DND-41 (cell line): ENCODE measurements at regions not wholly inside any gene's neighbourhood (a gene's known extent, or its start where the extent isn't known, plus 50 kb on each side); places are given as distances from the start of the nearest gene placed in this dataset.

Experiments used
- ATAC-seq: fragments of 200-7000 bp; cut with Tn5 transposase; 3 replicates; pipeline ENCODE4 v1.9.1; 2021; ENCODE audit warnings: low read depth; ENCODE audit not compliant: insufficient read depth
- DNase-seq: peaks from one replicate; pipeline ENCODE4 v3.0.0-alpha.2; 2020
- H2AFZ ChIP-seq: 2 replicates; pipeline ENCODE4 v1.6.0; 2012; ENCODE audit warnings: low read depth, low read length
- H3K27ac ChIP-seq: 2 replicates; pipeline ENCODE4 v1.5.1; 2012; ENCODE audit warnings: low read length, inconsistent platforms
- H3K27me3 ChIP-seq: fragments of 200-600 bp; sonication (generic); 2 replicates; pipeline ENCODE4 v1.6.0; 2012; ENCODE audit warnings: low read length, mild to moderate bottlenecking, inconsistent platforms; ENCODE audit not compliant: insufficient read depth, poor library complexity
- H3K36me3 ChIP-seq: 2 replicates; pipeline ENCODE4 v1.5.1; 2012; ENCODE audit warnings: low read length, inconsistent platforms; ENCODE audit not compliant: insufficient read depth
- H3K4me1 ChIP-seq: 2 replicates; pipeline ENCODE4 v1.5.1; 2012; ENCODE audit warnings: mild to moderate bottlenecking, low read length; ENCODE audit not compliant: insufficient read depth
- H3K4me2 ChIP-seq: 2 replicates; pipeline ENCODE4 v1.6.0; 2012; ENCODE audit warnings: mild to moderate bottlenecking, moderate library complexity, low read length, inconsistent platforms; ENCODE audit not compliant: insufficient read depth
- H3K4me3 ChIP-seq, 2 experiments: fragments of 200-600 bp in 1 of 2; shearing (Covaris generic) in 1 of 2; 2 replicates each; pipeline ENCODE4 v1.5.1; 2012 to 2016; ENCODE audit warnings: inconsistent platforms in 2 of 2, low read length in 2 of 2, mild to moderate bottlenecking in 2 of 2, low read depth in 1 of 2, moderate library complexity in 1 of 2
- H3K79me2 ChIP-seq: 2 replicates; pipeline ENCODE4 v1.6.0; 2012; ENCODE audit warnings: low read length, inconsistent platforms; ENCODE audit not compliant: insufficient read depth
- H3K9ac ChIP-seq: 2 replicates; pipeline ENCODE4 v1.6.0; 2012; ENCODE audit warnings: low read depth, mild to moderate bottlenecking, inconsistent platforms, low read length, moderate library complexity
- H3K9me3 ChIP-seq: 2 replicates; pipeline ENCODE4 v1.5.1; 2012; ENCODE audit warnings: low read length, moderate library complexity, mild to moderate bottlenecking, inconsistent platforms; ENCODE audit not compliant: insufficient read depth, severe bottlenecking
- H4K20me1 ChIP-seq: 2 replicates; pipeline ENCODE4 v1.6.0; 2012; ENCODE audit warnings: low read length; ENCODE audit not compliant: insufficient read depth
- CTCF ChIP-seq: IDR thresholded peaks from 2 replicates; pipeline ENCODE4 v1.5.1; 2012; ENCODE audit warnings: borderline replicate concordance, low read length, moderate library complexity, mild to moderate bottlenecking; ENCODE audit not compliant: poor library complexity, severe bottlenecking; ENCODE audit errors: extremely low read depth
- EZH2 ChIP-seq: IDR thresholded peaks from 3 replicates; pipeline ENCODE4 v1.6.1; 2012; ENCODE audit warnings: borderline replicate concordance, low read depth, mild to moderate bottlenecking, moderate library complexity, low read length, inconsistent platforms; ENCODE audit not compliant: severe bottlenecking

DNA sequence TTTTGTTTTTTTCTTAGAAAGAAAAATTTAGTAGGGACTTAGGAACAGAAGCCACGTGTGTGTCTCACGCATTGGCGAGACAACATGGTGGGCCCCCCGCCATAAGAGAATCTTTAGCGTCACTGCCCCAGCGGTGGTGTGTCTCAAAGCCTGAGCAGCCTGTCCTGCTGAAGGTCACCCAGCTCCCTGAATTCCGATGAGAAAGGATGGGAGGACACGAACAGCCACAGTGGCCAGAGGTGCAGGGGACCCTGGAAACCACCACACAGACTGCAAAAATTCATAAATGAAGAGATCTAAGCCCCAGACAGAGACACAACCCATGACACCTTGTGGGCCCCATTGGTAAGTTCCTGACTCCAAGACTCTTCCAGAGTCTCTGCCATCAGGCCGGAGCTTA is 266.1 kb upstream of the RAB6C start:
- no peaks in the 10 kb centered on the region for H3K36me3 ChIP-seq
- no peaks in the 10 kb centered on the region for H3K4me1 ChIP-seq
- no peak overlapping the region for H3K4me2 ChIP-seq
- TF ChIP-seq CTCF: no peak
- no peak for TF ChIP-seq EZH2
- no peaks in the 10 kb centered on the region for H3K79me2 ChIP-seq
- H3K9ac ChIP-seq: no peak overlapping the region
- no peak for ATAC-seq
- H4K20me1 ChIP-seq: no peaks in the 10 kb centered on the region
- H3K9me3 ChIP-seq: no peaks in the 10 kb centered on the region
- no peak overlapping the region for H2AFZ ChIP-seq
- DNase-seq: no peak
- no peak overlapping the region for H3K4me3 ChIP-seq
- no peak overlapping the region for H3K27ac ChIP-seq
- H3K27me3 ChIP-seq: peaks cover 12% of the 10 kb centered on the region

- TF ChIP-seq EZH2 (no peak), CTCF (no peak)
- no peak overlapping the region for H3K4me3 ChIP-seq
- no peak overlapping the region for H2AFZ ChIP-seq
- no peak overlapping the region for H3K27ac ChIP-seq
- no peaks in the 10 kb centered on the region for H4K20me1 ChIP-seq
- H3K27me3 ChIP-seq: peaks cover 12% of the 10 kb centered on the region
- H3K4me1 ChIP-seq: no peaks in the 10 kb centered on the region
- no peaks in the 10 kb centered on the region for H3K36me3 ChIP-seq
- no peak overlapping the region for H3K9ac ChIP-seq
- ATAC-seq (no peak), DNase-seq (no peak)
- H3K9me3 ChIP-seq: no peaks in the 10 kb centered on the region
- no peaks in the 10 kb centered on the region for H3K79me2 ChIP-seq
- no peak overlapping the region for H3K4me2 ChIP-seq
Observed at GRCh38 chr2:129716781-129717559, 262.5 kb upstream of the RAB6C start.

DNA sequence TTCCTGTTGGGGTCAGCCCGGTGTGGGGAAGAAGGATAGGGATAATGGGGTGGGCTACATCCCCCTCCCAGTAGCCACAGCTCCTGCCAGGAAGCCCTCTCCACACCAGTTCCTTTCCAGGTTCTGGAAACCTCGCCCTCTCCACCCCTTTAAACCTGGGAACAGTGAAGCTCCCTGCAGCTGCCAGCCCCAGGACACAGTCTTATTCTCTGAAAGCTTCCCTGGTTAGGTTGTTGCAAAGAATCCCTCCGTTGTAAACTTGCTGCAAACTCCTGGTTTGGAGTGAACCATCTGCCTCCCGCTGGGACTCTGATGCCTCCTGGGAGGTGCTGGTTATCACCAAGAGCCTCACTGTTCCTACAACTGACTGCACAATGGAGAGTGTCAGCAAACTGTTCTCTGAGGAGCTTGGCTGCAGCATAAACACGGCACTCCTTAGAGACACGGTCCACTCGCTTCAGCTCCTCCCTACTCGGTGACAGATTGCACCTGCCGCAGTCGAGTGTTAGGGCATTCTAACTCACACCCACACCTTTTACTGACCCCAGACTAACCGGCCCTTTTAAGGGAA is 261.8 kb upstream of the RAB6C start:
- no peak overlapping the region for H2AFZ ChIP-seq
- ATAC-seq (no peak), DNase-seq (no peak)
- H3K4me3 ChIP-seq: no peak overlapping the region
- H3K79me2 ChIP-seq: no peaks in the 10 kb centered on the region
- H3K9ac ChIP-seq: no peak overlapping the region
- peaks cover 14% of the 10 kb centered on the region for H3K27me3 ChIP-seq
- no peak for TF ChIP-seq CTCF
- TF ChIP-seq EZH2: no peak
- no peak overlapping the region for H3K4me2 ChIP-seq
- no peaks in the 10 kb centered on the region for H3K36me3 ChIP-seq
- no peaks in the 10 kb centered on the region for H3K9me3 ChIP-seq
- no peaks in the 10 kb centered on the region for H4K20me1 ChIP-seq
- H3K27ac ChIP-seq: no peak overlapping the region
- no peaks in the 10 kb centered on the region for H3K4me1 ChIP-seq
